HUES64 (cell line): ENCODE measurements at regions not wholly inside any gene's neighbourhood (a gene's known extent, or its start where the extent isn't known, plus 50 kb on each side); places are given as distances from the start of the nearest gene placed in this dataset.
"Not testable (repeated sequence)": the region's sequence is repeated elsewhere in the genome, so short reads cannot be mapped to it uniquely, and the experiment has no call there.

Experiments used
- H3K27ac ChIP-seq: 2 replicates; pipeline ENCODE4 v1.7.0; 2013; ENCODE audit warnings: low read depth, low read length, inconsistent platforms
- H3K27me3 ChIP-seq: 2 replicates; pipeline ENCODE4 v1.6.1; 2013; ENCODE audit warnings: mild to moderate bottlenecking, low read length; ENCODE audit not compliant: insufficient read depth
- H3K36me3 ChIP-seq: 2 replicates; pipeline ENCODE4 v1.6.1; 2013; ENCODE audit warnings: mild to moderate bottlenecking, low read length; ENCODE audit not compliant: insufficient read depth
- H3K4me1 ChIP-seq: 2 replicates; pipeline ENCODE4 v1.6.1; 2013; ENCODE audit warnings: mild to moderate bottlenecking, low read length, moderate library complexity; ENCODE audit not compliant: insufficient read depth
- H3K4me3 ChIP-seq: 2 replicates; pipeline ENCODE4 v1.5.1; 2013; ENCODE audit warnings: mild to moderate bottlenecking, low read length, moderate library complexity
- H3K9ac ChIP-seq: 2 replicates; pipeline ENCODE4 v1.6.1; 2013; ENCODE audit warnings: mild to moderate bottlenecking, low read depth, low read length
- H3K9me3 ChIP-seq: 2 replicates; pipeline ENCODE4 v1.6.1; 2013; ENCODE audit warnings: low read depth, low read length; ENCODE audit not compliant: insufficient read depth
- WGBS: fragments of 150-250, 120-280 bp; methylation state at CpG from one replicate; pipeline ENCODE4 v1.1.7; 2013; ENCODE audit warnings: missing lambda C conversion rate; 5-methylcytosine and 5-hydroxymethylcytosine counted together

- H3K4me1 ChIP-seq: no peaks in the 10 kb centered on the region
- H3K36me3 ChIP-seq: no peaks in the 10 kb centered on the region
- no peaks in the 10 kb centered on the region for H3K27me3 ChIP-seq
- no peaks in the 10 kb centered on the region for H3K9me3 ChIP-seq
- H3K4me3 ChIP-seq: no peak overlapping the region
- WGBS: 96% methylated on average over 5 of the region's 7 CpGs
- H3K9ac ChIP-seq: no peak overlapping the region
- no peak overlapping the region for H3K27ac ChIP-seq
These were observed 1009.7 kb upstream of the CDH6 start for GRCh38 chr5:30183795-30184194.

GRCh38 chr5:30156156-30156555, 1037.3 kb upstream of the CDH6 start:
- H3K4me1 ChIP-seq: peaks cover 8% of the 10 kb centered on the region; the same call in 1 of the 2 replicates
- H3K4me3 ChIP-seq: no peak overlapping the region
- 97% methylated on average over 1 of the region's 1 CpG for WGBS
- no peaks in the 10 kb centered on the region for H3K36me3 ChIP-seq
- H3K27ac ChIP-seq: no peak overlapping the region
- no peak overlapping the region for H3K9ac ChIP-seq
- no peaks in the 10 kb centered on the region for H3K27me3 ChIP-seq
- H3K9me3 ChIP-seq: peaks cover 2% of the 10 kb centered on the region; the same call in 1 of the 2 replicates

- peaks cover 8% of the 10 kb centered on the region; the same call in 1 of the 2 replicates for H3K4me1 ChIP-seq
- no peak overlapping the region for H3K27ac ChIP-seq
- H3K36me3 ChIP-seq: no peaks in the 10 kb centered on the region
These were observed 1041.1 kb upstream of the CDH6 start for GRCh38 chr5:30152431-30152830.

GRCh38 chr5:30150231-30150630, 1043.3 kb upstream of the CDH6 start:
- no peaks in the 10 kb centered on the region for H3K27me3 ChIP-seq
- peaks cover 13% of the 10 kb centered on the region; the same call in 1 of the 2 replicates for H3K9me3 ChIP-seq

More at GRCh38 chr5:30152431-30152830, 1041.1 kb upstream of the CDH6 start:
- H3K9me3 ChIP-seq: peaks cover 13% of the 10 kb centered on the region; the same call in 1 of the 2 replicates
- H3K27me3 ChIP-seq: no peaks in the 10 kb centered on the region
- no peak overlapping the region for H3K9ac ChIP-seq
- 95% methylated on average over 1 of the region's 1 CpG for WGBS
- H3K4me3 ChIP-seq: no peak overlapping the region

GRCh38 chr5:30149526-30149925, 1044.0 kb upstream of the CDH6 start:
- H3K9me3 ChIP-seq: peaks cover 13% of the 10 kb centered on the region; the same call in 1 of the 2 replicates
- H3K27ac ChIP-seq: no peak overlapping the region
- peaks cover 8% of the 10 kb centered on the region; the same call in 1 of the 2 replicates for H3K4me1 ChIP-seq
- H3K36me3 ChIP-seq: no peaks in the 10 kb centered on the region
- no peak overlapping the region for H3K4me3 ChIP-seq
- no peak overlapping the region for H3K9ac ChIP-seq
- no peaks in the 10 kb centered on the region for H3K27me3 ChIP-seq

More at GRCh38 chr5:30150231-30150630, 1043.3 kb upstream of the CDH6 start:
- no peaks in the 10 kb centered on the region for H3K36me3 ChIP-seq
- no peak overlapping the region for H3K27ac ChIP-seq
- no peak overlapping the region for H3K4me3 ChIP-seq
- H3K4me1 ChIP-seq: peaks cover 8% of the 10 kb centered on the region; the same call in 1 of the 2 replicates
- no peak overlapping the region for H3K9ac ChIP-seq

GRCh38 chr5:30147976-30148375, 1045.5 kb upstream of the CDH6 start:
- WGBS: 88% methylated on average over 1 of the region's 1 CpG

DNA sequence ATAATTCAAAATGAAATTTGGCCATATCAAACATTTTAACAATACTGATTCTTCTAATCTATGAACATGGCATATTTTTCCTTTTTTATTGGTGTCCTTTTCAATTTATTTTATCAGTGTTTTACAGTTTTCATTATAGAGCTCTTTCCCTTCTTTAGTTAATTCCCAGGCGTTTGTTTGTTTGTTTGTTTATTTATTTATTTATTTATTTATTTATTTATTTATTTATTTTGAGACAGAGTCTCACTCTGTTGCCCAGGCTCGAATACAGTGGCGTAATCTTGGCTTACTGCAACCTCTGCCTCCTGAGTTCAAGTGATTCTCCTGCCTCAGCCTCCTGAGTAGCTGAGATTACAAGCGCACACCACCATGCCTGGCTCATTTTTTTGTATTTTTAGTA, 1049.4 kb upstream of the CDH6 start:
- not testable (repeated sequence) for H3K27me3 ChIP-seq, H3K4me1 ChIP-seq, H3K4me3 ChIP-seq, H3K9ac ChIP-seq, H3K36me3 ChIP-seq, H3K27ac ChIP-seq
- whole genome bisulfite sequencing: 98% methylated on average over 3 of the region's 4 CpGs
- H3K9me3 ChIP-seq: peaks cover 23% of the 10 kb centered on the region

More at GRCh38 chr5:30147976-30148375, 1045.5 kb upstream of the CDH6 start:
- H3K27me3 ChIP-seq: no peaks in the 10 kb centered on the region
- peaks cover 5% of the 10 kb centered on the region; the same call in 1 of the 2 replicates for H3K4me1 ChIP-seq
- peaks cover 21% of the 10 kb centered on the region for H3K9me3 ChIP-seq
- H3K4me3 ChIP-seq: no peak overlapping the region
- H3K36me3 ChIP-seq: no peaks in the 10 kb centered on the region
- no peak overlapping the region for H3K27ac ChIP-seq
- no peak overlapping the region for H3K9ac ChIP-seq

- peaks cover 23% of the 10 kb centered on the region for H3K9me3 ChIP-seq
- no peak overlapping the region for H3K27ac ChIP-seq
- H3K27me3 ChIP-seq: no peaks in the 10 kb centered on the region
- H3K9ac ChIP-seq: no peak overlapping the region
- H3K4me3 ChIP-seq: no peak overlapping the region
- H3K36me3 ChIP-seq: no peaks in the 10 kb centered on the region
- 82% methylated on average over 4 of the region's 4 CpGs for WGBS
- no peaks in the 10 kb centered on the region; the same call in 1 of the 2 replicates for H3K4me1 ChIP-seq
These were observed 1051.1 kb upstream of the CDH6 start for GRCh38 chr5:30142432-30142831.

DNA sequence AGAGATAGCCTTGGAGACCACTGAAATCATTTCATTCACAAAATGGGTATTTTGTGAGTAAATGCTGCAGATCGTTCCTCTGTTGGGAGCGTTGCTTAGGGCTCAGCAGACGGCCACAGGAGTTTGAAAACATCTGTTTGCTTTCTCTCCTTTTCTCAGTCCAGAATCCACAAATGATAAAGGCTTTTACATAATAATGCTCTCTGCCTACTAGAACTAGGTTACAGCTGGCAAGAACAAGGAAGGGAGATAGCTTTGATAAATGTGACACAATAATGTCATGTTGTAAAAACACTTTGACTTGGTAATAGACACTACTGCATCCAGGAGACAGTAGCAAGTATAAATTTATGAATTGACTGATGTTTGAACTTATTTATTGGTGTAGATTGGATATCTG, 1072.4 kb upstream of the CDH6 start:
- no peaks in the 10 kb centered on the region for H3K9me3 ChIP-seq
- H3K4me3 ChIP-seq: no peak overlapping the region
- H3K36me3 ChIP-seq: no peaks in the 10 kb centered on the region
- H3K4me1 ChIP-seq: peaks cover 14% of the 10 kb centered on the region
- no peak overlapping the region for H3K27ac ChIP-seq
- H3K9ac ChIP-seq: no peak overlapping the region
- no peaks in the 10 kb centered on the region for H3K27me3 ChIP-seq
- 61% methylated on average over 3 of the region's 3 CpGs for WGBS

GRCh38 chr5:30117135-30117534, 1076.4 kb upstream of the CDH6 start:
- peaks cover 14% of the 10 kb centered on the region for H3K4me1 ChIP-seq
- H3K27me3 ChIP-seq: no peaks in the 10 kb centered on the region
- no peak overlapping the region for H3K9ac ChIP-seq
- no peak overlapping the region for H3K4me3 ChIP-seq
- H3K36me3 ChIP-seq: no peaks in the 10 kb centered on the region
- H3K9me3 ChIP-seq: no peaks in the 10 kb centered on the region
- no peak overlapping the region for H3K27ac ChIP-seq

DNA sequence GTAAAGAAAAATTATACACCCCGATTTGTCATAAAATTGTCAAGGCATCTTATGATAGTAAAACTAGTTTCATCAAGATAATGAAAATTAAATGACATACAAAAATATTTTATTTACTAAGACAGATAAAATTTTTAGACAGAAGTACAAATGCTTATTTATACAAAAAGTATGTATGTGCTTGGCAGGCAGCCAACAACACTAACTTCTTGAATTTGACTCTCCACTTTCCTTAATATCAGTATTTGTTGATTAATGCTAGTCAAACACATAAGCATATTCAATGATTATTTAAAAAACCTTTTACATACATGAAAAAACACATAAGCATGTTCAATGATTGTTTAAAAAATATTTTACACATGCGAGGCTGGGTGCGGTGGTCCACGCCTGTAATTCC, 1079.9 kb upstream of the CDH6 start:
- H3K27me3 ChIP-seq: no peaks in the 10 kb centered on the region
- no peak overlapping the region for H3K27ac ChIP-seq
- H3K4me3 ChIP-seq: no peak overlapping the region
- no peaks in the 10 kb centered on the region for H3K36me3 ChIP-seq
- no peaks in the 10 kb centered on the region for H3K9me3 ChIP-seq
- H3K4me1 ChIP-seq: no peaks in the 10 kb centered on the region
- 94% methylated on average over 3 of the region's 4 CpGs for WGBS
- no peak overlapping the region for H3K9ac ChIP-seq

GRCh38 chr5:30112867-30113266, 1080.6 kb upstream of the CDH6 start:
- Histone ChIP-seq H3K27ac (no peak overlapping the region), H3K9me3 (no peaks in the 10 kb centered on the region), H3K27me3 (no peaks in the 10 kb centered on the region), H3K4me1 (no peaks in the 10 kb centered on the region), H3K4me3 (no peak overlapping the region), H3K9ac (no peak overlapping the region), H3K36me3 (no peaks in the 10 kb centered on the region)
- 100% methylated on average over 1 of the region's 2 CpGs for WGBS
